IPS-NIHi11 (cell line): ENCODE measurements at regions not wholly inside any gene's neighbourhood (a gene's known extent, or its start where the extent isn't known, plus 50 kb on each side); places are given as distances from the start of the nearest gene placed in this dataset.

ENCODE experiments used
- DNase-seq: peaks from one replicate; pipeline ENCODE4 v3.0.0; 2012; ENCODE audit warnings: mixed read lengths, low spot score

GRCh38 chr4:157880761-157881160 is 292.1 kb downstream of the GASK1B start:
- no peak for DNase-seq

DNA sequence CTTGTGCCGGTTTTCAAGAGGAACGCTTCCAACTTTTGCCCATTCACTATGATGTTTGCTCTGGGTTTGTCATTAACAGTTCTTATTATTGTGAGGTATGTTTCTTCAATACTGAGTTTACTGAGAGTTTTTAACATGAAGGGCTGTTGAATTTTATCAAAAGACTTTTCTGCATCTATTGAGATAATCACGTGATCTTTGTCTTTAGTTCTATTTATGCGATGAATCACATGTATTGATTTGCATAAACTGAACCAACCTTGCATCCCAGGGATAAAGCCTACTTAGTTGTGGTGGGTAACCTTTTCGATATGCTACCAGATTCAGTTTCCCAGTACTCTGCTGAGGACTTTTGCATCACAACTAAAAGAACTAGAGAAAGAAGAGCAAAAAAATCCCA is 318.0 kb downstream of the GASK1B start:
- no peak for DNase-seq

DNA sequence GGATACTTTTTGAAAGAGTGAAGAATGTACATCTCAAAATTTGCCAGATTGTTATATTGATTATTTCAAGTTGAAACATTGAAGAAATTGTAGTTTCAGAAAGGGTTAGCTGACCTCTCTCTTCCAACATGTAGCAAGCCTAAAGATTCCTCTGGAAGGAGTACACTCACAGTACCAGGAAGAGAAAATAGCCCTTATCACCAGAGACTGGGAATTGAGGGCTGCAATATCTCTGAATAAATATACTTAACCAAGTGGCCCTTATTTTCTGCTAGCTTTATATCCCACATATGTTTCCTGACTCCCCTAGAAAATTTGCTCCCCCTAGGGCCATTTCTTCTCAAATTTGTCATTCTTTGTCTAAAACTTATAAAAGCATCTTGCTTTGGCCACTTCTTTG is 332.2 kb downstream of the GASK1B start:
- DNase-seq, result no peak

GRCh38 chr4:157840034-157840433 is 332.8 kb downstream of the GASK1B start:
- no peak for DNase-seq

DNA sequence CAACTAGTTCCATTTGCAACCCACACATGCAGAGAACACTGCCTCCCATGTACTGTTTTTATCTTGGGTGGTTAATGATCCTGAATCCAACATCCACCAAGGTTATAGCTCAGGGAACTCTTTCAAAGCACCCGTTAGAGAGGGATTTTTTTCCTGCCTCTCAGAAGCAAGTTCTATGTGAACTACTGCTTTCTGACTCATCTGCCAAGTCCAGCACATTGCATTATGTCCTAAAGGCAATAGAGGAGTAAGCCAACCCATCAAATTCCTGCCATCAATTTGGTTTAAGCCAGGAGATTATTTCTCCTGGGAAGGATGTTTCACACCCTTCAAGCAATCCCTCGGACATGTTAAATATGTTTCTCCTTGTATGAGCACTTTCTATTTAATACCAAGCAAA is 334.5 kb downstream of the GASK1B start:
- no peak for DNase-seq

DNA sequence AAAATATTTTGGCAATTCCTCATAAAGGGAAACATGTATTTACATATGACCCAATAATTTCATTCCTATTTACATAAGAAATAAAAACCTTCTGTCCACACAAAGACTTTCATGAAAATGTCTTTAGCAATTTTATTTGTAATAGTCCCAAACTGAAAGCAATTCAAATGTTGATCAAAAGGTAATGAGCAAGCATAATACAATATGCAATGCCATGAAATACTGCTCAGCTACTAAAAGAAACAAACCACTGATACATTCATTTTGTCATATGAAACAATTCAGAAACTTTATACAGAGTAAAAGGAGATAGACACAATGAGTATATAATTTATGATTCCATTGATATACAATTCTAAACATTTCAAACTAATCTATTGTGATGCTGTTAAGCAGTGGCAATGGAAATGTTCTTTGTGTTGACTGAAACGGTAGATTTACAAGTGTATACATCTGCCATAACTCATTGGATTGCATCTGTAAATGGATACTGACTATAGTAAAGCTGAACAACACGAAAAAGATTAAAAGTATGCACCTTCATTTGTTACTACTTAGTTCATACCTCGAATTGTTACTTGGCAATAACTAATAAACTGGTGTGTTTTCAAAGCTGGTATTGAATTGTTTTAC is 335.6 kb downstream of the GASK1B start:
- no peak for DNase-seq

DNA sequence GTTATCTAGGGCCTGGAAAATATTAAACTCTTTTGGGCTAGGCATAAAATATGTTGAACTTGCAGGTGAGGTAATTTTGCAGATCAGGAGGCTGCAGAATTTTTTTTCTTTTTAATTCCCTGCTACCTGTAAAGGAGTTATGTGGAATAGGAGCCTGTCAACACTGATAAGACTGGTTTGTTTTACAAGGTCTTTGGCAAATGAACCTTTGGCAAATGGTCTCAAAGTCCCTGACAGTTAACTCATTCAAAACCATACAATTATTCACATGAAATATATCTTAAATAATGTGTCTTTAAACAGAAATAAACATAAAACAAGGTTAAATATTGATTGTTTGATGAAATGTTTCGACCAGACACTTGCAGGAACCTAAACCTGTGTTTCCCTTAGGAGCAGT is 340.2 kb downstream of the GASK1B start:
- no peak for DNase-seq

DNA sequence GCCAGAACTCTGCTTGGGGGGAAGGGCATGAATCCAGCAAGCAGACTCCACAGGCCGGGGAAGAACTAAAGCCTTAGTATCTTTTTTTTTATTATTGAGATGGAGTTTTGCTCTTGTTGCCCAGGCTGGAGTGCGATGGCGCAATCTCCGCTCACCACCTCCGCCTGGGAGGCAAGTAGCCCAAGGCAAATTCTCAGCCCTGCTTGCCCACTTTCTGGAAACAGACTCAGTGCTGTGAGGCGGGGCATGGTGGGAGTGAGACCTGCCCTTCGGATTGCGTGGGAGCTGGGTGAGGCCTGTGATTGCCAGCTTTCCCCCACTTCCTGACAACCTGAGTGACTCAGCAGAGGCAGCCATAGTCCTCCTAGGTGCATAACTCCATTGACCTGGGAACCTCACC is 348.8 kb downstream of the GASK1B start:
- DNase-seq, result no peak

DNA sequence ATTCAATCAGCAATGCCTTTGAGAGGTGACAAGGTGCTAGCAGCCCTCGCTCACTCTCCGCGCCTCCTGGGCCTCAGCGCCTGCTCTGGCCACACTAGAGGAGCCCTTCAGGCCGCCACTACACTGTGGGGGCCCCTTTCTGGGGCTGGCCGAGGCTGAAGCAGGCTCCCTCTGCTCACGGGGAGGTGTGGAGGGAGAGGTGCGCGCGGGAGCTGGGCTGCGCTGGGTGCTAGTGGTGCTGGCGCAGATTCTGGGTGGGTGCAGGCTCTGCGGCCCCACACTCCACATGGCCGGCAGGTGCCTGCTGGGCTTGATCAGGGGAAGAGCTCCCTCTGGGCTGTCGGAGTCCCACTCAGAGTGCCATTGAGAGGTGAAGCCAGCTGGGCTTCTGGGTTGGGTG is 351.0 kb downstream of the GASK1B start:
- no peak for DNase-seq

DNA sequence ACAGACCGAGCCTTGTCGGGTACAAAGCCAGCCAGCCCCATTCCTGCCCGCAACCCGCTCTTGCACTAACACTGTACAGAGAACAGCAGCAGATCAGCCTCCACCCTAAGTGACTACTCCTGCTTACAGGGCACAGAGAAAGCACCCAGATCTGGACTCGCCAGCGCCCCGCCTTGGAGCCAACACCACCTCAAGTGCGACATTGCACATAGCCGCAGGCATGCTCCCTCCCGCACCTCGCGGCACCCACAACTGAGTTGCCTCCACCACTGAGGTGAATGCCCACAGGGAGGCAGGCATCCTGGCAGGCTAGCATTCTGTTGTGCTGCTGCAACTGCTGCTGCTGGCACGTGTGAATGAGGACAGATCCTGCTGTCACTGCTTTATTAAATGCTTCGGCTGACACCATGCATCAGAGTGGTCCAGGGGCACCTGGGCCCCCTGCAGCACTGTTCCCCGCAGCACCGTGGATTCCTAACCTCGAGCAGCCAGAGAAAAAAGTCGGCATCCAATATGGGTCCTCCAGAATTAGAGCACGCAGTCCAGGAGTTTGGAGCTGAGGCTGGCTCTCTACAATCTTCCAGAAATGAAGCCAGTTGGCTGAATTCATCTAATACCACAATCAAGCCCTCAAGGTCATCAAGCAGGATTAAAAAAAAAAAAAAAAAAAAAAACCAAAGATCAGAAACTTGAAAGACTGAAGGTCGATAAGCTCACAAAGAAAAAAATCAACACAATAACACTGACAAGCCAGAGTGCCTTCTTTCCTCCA is 352.9 kb downstream of the GASK1B start:
- DNase-seq, result no peak

DNA sequence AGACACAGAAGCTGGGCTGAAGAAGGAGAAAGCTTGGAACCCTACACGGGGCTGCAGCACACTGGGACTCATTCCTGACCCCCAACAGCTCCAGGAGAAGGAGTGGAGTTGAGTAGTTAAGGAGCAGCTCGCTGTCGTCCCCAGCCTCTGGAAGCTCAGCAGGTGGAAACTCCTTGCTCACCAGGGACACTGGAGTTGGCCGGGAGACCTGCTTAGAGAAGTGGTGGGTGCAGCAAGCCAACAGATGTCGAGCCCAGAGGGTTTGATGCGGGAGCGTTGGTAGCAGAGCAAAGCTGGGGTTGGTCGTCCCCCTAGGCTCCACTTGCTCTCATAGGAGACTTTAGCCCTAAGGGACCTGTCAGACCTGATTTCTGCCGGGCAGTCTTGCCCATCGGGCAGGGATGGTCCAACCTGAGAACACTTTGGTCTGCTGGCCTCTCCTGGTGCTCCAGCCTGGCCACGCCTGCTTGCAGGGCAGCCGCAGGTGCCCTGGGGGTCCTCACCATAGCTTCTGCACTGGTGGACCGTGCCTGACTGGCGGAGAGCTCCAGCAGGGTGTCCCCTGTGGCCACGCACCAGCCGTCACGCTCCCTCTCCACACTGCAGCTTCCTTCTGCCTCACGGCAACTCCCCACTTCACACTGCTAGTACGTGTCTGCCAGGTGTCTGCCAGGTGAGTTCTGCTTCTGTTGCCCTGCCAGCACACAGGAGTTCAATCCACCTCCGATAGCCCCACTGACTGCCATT is 353.7 kb downstream of the GASK1B start:
- no peak for DNase-seq

GRCh38 chr4:157810137-157810774 is 362.6 kb downstream of the GASK1B start:
- no peak for DNase-seq

DNA sequence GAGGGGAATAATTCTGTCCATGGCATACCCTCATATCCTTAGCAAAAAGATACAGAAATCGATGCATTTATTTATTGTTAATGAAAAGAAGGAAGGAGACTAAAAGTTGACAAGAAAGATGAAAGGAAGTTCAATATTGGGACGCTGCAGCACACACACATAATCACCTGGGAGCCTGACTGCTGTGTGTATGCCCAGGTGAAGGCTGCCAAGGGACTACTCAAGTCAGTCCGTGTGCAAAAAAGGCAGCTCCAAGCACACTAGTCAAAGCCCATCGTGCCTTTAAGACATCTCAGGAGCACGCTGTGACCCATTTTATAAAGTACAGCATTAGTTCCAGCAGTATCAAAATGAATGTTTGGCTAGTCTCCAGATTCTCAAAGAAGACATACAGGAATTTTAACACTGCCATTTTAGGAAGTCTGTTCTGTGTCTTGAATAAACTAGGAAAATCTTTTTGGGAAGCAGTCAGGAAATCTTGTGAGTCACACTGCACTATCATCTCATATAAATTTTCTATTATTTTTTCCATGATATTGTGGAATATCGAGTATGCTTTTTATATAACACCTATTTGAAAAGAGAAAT is 363.9 kb downstream of the GASK1B start:
- DNase-seq, result no peak

DNA sequence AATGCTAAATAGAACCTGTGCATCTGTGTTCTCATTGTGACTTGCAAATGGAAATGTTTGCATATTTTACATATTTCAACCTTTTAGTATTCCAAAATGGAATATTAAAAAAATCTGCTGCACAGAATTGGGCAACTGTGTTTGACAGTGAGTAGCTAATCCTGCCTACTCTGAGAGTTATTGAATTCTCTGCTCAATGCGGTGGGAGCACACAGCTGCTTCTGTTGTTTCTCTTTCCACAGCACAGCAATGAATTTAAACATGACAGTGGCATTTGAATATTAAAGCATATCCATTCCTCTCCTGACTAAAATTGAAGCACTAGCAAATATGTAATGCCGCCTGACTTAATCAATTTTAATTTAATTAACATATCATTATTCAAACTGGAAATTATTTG is 366.6 kb downstream of the GASK1B start:
- no peak for DNase-seq

- peak; percentile 19 for DNase-seq
These were observed 367.8 kb downstream of the GASK1B start for GRCh38 chr4:157804986-157805385.

DNA sequence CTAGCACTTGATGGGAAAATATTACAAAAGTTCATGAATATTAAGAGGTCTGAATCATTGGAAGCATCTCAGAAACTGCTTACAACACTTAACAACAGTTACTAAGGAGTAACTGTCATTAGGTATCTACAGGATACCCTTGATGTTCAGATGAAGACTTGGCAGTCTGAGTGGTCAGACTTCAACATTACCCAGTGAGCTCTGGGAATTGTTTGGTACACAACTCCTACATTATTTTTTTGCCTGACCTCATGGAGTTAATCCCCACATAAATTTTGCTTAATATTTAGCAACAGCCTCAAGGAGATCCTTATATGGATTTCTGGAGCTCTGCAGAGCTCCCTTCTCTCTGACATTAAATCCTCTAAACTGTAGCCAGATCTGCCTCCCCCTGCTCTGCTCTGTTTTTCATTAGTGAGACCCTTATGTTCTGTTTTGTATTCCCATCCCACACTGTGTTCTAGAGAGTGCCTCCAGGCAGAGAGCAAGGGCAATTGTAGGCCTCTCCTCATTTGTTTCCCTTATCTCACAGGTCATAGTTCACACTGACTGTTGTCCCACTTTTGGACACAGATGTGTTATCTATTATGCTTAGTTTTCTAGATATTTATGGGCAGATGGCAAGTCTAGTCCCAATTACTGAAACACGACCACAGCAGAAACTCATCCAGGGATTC is 368.8 kb downstream of the GASK1B start:
- DNase-seq, result no peak

DNA sequence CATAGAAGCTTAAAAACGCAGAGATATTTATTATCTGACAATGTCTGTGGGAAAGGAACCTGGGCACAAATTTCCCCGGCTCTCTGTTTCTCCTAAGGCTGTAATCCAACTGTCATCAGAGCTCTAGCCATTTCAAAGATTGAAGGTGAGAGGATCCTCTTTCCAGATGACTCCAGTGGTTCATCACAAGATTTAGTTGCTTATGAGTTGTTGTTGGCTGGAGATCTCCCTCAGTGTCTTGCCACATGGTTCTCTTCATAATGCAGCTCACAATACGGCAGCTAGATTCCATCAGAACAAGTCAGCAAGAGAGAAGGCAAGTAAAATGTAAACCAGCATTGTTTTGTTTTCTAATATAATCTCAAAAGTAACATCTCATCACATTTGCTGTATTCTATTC is 369.4 kb downstream of the GASK1B start:
- DNase-seq, result no peak

DNA sequence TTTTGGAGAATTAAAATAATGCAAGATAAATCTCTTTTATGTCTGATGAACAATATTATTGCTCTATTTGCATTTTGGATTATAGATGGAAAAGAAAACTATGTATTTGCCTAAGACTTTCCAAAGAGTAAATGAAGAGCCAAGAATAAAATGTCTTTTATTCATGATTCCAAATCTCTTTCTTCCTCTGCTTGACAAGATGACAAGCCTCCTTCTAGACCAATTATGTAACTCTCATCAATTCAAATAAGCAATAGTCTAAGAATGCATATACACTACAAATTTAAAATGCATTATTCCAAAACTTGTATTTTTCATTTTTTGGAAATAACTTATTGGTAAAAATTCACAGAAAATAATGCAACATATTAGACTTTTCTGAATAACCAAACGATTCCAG is 377.3 kb downstream of the GASK1B start:
- DNase-seq, result no peak

- DNase-seq, result no peak
These were observed 380.1 kb downstream of the GASK1B start for GRCh38 chr4:157792716-157793115.

GRCh38 chr4:157791236-157791635 is 381.6 kb downstream of the GASK1B start:
- no peak for DNase-seq

DNA sequence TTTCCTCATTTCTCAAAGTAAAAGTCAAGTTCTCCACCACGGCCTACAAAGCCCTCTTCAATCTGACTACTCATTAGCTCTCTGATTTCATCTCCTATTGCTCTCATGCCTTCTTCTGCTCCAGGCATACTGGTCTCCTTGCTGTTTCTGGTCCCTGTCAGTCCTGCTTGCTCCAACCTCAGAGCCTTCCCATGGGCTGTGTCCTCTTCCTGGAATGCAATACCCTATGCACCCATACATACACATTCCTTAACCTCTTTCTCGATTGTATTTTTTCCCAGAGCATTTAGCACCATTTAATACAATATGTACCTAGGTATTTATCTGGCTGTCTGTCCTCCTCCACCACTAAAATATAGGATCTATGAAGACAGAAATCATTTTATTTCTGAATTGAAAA is 385.2 kb downstream of the GASK1B start:
- DNase-seq, result no peak

DNA sequence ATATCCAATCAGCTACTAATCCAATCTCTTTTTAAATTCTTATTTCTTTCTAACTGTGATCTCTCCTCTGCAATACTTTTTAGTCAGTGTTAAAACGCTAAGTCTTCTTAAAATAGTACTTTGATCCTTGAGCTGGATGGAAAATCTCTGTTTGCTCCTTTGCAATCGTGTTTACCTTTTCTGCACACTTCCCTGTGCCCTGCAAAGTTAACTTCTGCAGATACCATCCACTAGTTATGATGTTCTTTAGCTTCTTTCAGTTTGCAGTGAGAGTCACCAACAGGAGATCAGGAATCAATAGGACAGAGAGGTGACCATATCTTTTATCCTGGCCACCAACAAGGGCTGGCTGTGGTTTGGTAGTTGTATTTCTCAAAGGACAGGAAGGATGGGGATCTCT is 391.5 kb downstream of the GASK1B start:
- DNase-seq, result no peak
